HTR-8/SVneo (cell line): ENCODE measurements at regions not wholly inside any gene's neighbourhood (a gene's known extent, or its start where the extent isn't known, plus 50 kb on each side); places are given as distances from the start of the nearest gene placed in this dataset.

Source experiments
- DNase-seq: peaks from one replicate; pipeline ENCODE4 v3.0.0; 2011; ENCODE audit warnings: low spot score, mixed read lengths; ENCODE audit not compliant: insufficient read length
- FAIRE-seq: peaks from 2 replicates; lab custom pipeline; 2011; peaks lifted over from hg19 to GRCh38; lab: Jason Lieb, UNC

DNA sequence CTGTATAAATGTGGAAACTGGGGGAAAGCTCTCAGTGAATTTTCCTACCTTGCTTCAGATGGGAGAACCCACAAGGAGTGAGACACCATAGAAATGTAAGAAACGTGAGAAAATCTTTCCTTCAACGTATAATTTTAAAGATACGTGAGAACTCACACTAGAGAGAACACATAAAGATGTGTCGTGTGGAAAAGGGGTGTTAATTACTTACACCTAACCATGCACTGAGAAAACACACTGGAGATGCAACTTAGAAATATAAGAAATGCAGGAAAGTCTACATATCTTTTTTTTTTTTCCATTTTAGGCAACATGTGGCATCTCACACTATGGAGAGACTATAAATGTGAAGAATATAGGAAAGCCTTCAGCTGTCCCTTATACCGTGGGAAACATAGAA is 352.9 kb upstream of the NETO1 start:
- FAIRE-seq (no peak), DNase-seq (no peak)

DNA sequence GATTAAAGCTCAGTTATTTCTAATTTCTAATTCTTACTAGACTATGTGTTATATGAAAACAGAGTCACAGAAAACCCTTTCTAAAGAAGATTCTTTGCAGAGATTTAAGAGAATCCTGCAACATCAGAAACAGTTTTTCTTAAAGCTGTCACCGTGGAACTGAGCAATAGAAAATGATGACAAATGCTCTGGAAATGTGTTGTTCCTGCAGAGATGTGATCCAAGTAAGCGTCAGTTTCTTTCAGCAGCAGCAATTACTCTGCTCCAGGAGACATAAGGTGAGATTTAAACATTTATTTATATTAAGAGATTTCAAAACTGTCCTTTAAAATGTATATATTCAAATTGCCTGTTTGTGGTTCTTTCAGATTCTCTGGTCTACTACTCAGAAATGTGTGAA is 350.5 kb upstream of the NETO1 start:
- no peak for DNase-seq
- FAIRE-seq = no peak

DNA sequence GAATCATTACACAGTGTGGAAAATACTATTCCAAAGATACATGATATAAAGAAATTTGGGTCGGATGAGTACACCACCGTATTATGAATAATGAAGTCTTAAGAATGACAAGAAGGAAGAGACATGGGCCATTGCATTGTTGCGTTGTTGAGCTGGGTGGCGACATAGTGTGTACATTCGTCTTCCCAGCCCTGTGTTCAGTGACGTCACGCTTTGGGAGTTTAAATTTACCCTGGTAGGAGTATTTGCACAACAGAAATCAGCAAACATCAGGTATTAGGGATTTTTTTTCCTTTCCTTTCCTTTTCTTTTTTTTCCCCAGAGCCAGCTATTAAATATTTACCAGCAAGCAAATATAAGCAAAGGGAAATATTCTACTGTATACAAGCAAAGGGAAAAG is 347.2 kb upstream of the NETO1 start:
- FAIRE-seq (no peak), DNase-seq (no peak)

GRCh38 chr18:73212442-73212841 is 344.7 kb upstream of the NETO1 start:
- FAIRE-seq = no peak

DNA sequence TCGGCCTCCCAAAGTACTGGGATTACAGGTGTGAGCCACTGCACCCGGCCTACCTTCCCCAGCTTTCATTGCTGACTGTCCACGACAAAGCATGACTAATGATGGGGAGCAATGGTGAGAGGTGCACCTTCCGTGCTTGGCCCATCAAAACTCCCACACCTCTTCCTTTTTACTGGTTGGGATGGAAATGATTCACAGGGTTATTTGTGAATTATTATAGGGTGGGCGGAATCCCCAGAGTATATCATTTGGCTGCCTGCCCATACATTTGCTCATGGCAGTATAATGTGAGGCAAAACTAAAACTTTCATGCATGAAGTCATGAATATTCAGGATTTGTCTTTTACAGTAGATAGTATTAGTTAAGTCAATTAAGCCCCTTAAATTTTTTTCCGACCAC is 334.2 kb upstream of the NETO1 start:
- FAIRE-seq (no peak), DNase-seq (no peak)

More at GRCh38 chr18:73212442-73212841, 344.7 kb upstream of the NETO1 start:
- no peak for DNase-seq

DNA sequence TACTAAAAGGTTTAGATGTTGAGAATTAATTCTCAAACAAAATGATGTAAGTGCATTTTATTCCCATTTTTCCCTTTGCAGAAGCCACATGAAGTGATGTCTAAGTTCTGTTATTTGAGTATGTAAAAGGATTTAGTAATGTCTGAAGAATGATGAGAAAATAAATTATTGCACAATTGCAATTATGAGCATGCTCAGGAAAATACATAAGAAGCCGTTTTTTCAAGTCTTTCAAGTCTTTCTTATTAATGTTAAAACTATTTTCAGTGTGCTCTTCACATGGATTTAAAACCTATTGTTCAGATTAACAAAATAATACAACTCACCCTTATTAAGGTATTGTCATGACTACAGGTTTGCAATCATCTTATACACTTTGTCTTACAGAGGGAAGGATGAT is 331.4 kb upstream of the NETO1 start:
- DNase-seq (no peak), FAIRE-seq (no peak)

DNA sequence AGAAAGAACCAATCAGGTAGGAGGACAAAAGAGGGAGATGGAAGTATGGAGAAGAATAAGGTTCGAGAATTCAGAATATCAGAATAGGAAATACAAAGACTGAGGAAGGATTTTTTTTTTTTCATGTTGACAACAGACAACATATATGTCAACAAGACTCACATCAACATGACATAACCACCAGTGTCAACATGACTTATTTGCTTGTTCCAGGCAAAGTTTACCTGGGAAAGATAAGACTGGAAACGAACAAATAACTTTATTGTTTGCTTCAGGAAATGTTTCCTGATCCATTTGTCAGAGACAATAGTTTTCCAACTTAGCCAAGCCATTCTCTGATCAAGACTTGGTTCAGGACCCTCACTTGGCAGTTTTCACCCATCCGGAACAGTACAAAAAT is 321.9 kb upstream of the NETO1 start:
- DNase-seq = no peak
- no peak for FAIRE-seq

GRCh38 chr18:73168236-73168635 is 300.4 kb upstream of the NETO1 start:
- FAIRE-seq (no peak), DNase-seq (no peak)

- no peak for DNase-seq
- no peak for FAIRE-seq
These were observed 296.6 kb upstream of the NETO1 start for GRCh38 chr18:73164430-73164829.

- DNase-seq = no peak
- FAIRE-seq = no peak
These were observed 295.4 kb upstream of the NETO1 start for GRCh38 chr18:73163236-73163635.

DNA sequence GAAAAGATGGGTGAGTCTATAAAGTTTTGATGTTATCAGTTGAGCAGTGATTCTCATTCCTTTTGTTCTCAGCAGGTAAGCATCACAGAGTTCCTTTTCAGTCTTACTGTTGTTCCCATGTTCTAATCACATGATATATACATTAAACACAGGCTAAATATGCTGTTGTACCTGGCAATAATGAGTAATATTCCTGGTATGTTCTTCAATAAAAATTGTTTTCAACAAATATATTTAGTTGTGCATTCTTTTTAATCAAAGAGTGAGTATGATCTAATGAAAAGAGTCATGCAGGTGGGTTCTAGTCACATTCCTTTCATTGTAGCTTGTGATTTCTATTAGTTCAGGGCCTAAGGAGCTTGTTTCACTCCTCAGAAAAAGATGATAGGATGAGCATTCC is 288.3 kb upstream of the NETO1 start:
- FAIRE-seq (no peak), DNase-seq (no peak)

GRCh38 chr18:73153271-73153670 is 285.5 kb upstream of the NETO1 start:
- no peak for FAIRE-seq
- DNase-seq = no peak

GRCh38 chr18:73151086-73151485 is 283.3 kb upstream of the NETO1 start:
- FAIRE-seq = no peak
- no peak for DNase-seq

DNA sequence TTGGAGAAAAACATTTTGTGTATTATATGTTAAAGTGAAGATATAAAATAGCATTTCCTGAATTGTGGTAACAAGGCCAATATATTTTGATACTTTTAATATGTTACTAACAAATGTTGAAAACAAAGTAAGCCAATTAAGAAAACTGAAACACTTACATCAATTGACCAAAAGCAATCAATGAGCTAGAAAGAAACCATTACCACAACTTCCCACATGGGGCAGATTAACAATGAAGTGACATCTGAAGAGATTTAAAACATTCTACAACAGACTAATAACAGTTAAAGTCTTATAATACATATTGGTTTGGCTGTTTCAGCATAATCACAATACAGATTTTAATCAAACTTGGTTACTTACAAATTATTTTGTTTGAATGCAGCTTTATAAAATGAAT is 282.4 kb upstream of the NETO1 start:
- DNase-seq (no peak), FAIRE-seq (no peak)

DNA sequence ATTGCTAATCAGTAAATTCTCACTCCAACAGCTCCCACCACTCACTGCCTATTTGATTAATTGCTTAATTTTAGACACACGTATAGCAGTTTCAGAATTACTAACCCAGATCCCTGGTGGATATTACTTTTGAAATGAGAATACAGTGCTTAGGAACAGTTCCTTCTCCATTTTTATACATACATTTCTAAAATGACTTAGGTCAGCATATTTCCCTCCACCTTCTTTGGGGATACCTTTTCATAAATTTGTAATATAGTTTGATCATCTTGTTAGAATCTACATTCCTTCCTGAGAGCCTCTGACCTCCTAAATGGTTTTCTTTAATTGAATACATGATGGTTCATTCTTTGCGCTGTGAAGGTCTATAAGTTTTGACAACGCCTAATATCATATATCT is 279.8 kb upstream of the NETO1 start:
- FAIRE-seq = no peak
- DNase-seq = no peak

DNA sequence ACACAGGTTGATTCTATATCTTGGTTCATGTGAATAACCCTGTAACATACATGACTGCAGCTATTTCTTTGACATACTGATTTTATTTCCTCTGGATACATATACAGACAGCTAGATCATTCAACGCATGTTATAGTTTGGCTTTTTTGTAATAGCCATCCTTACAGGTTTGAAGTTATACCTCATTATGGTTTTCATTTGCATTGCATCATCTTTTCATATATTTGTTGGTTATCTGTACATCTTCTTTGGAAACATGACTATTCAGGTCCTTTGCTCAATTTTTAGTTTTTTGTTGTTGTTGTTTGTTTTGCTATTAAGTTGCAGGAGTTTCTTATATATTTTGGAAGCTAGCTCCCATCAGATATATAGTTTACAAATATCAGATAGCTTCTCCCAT is 276.2 kb upstream of the NETO1 start:
- FAIRE-seq (no peak), DNase-seq (no peak)

- DNase-seq (no peak), FAIRE-seq (no peak)
These were observed 268.3 kb upstream of the NETO1 start for GRCh38 chr18:73136134-73136533.

GRCh38 chr18:73124175-73124574 is 256.4 kb upstream of the NETO1 start:
- no peak for DNase-seq
- FAIRE-seq = no peak

GRCh38 chr18:73121207-73121606 is 253.4 kb upstream of the NETO1 start:
- FAIRE-seq (no peak), DNase-seq (no peak)

DNA sequence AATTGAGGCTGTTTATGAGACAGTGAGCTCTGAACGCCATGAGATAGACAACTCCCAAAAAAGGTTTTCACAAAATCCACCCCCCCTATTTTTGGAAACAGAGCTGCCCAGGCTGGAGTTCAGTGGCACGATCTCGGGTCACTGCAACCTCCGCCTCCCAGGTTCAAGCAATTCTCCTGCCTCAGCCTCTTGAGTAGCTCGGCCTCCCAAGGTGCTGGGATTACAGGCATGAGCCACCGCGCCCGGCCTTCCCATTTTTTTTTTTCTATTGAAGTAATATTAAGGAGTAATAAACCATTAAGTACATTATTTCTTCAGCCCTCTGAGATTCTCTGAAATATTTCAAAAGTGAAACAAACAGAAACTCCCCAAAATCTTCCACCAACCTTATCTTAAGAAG is 252.8 kb upstream of the NETO1 start:
- FAIRE-seq (no peak), DNase-seq (no peak)

DNA sequence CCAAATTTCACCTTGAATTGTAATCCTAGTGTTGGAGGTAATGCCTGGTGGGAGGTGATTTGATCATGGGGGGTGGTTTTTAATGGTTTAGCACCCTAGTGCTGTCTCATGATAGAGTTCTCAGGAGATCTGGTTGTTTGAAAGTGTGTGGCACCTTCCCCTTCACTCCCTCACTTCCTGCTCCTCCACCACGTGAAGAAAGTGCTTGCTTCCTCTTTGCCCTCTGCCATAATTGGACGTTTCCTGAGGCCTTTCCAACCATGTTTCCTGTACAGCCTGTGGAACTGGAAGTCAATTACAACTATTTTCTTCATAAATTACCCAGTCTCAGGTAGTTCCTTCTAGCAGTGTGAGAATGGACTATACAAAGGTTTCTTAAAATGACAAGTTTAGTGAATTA is 251.8 kb upstream of the NETO1 start:
- no peak for FAIRE-seq
- no peak for DNase-seq

DNA sequence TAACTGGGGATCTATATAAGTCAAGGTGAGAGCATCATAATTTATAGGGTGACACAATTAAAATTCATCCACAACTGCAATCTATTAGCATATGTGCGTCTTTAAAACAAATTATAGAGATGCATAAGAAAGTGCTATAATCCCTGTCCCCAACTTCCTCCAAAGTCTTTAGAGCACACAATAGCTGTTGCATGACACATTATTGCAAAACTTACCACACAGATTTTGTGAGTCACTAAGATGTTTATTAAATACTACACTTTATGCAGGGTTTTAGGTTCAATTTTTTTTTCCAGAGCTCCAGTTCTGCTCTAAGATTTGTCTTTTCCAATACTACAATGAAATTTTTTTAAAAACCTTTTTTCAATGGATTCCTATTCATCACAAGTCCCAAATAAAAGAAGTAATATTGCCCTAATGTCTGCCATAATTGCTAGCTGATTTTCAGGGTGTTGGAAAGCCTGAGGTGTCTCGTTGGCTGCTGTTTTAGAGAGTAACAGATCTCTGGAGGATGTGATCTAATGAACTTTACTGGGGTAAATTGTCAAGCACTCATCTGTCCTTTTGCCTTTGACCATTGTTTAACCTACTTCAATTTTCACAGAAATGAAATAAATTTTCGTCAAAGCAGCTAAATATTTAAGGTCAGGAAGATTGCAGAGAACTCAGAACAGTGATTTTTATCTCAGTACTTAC is 250.5 kb upstream of the NETO1 start:
- no peak for FAIRE-seq

DNA sequence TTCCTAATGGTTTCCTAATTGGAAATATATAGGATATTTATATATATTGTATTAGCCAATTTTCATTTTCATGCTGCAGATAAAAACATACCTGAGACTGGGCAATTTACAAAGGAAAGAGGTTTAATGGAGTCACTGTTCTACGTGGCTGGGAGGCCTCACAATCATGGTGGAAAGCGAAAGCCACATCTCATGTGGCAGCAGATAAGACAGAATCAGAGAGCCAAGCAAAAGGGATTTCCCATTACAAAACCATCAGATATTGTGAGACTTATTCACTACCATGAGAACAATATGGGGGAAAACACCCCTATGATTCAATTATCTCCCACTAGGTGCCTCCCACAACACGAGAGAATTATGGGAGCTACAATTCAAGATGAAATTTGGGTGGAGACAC is 242.5 kb upstream of the NETO1 start:
- no peak for DNase-seq
- FAIRE-seq = no peak

More for the DNA sequence above, 250.5 kb upstream of the NETO1 start:
- DNase-seq = no peak
